ENCODE measurements at regions not wholly inside any gene's neighbourhood (a gene's known extent, or its start where the extent isn't known, plus 50 kb on each side); places are given as distances from the start of the nearest gene placed in this dataset.
A peak's percentile ranks its signal among the peaks of the same experiment; 100 is the strongest.

DNA sequence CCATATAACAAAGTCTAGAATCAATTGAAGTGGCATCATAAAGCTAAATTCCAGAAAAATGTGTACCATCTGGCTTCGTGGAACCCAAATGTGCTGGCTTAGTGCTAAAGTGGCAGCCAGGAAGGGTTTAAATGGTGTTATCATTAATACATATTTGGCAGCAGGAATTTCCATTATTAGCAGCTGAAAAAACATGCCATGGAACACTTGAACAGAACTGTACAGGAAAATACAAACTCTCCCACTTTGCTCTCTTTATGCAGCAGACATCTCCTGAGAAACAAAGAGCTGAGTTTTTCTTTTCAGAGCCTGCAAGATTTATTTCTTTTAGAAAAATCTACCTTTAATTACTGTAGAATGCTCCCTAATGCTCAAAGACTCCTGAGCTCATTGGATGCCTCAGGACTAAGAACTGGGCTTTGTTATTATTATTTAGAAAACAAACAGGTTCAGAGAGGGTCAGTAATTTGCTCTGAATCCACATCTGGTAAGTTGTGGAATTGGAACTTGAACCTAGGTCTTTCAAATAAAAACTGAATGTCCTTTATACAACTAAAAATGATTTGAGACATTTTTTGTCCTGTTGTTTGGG, 179.0 kb downstream of the LACC1 start:
- no peak for DNase-seq

DNA sequence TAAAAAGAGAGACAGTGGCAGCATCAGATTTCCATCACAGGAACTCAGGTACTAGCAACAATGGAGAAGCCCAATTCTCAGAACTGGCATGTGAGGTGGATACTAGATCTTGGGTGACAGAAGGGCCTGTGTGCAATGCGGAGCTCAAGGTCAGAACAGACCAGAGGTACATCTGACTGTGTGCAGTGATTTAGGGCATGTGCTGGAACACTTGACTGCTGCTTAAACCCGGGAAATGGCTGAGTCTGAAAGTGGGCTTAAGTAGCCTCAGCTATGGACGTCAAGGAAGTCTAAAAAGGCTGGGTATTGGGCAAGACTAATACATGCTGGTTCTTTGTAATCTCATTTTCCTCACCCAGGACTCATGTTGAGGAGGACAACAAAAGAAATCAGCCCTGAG, 182.2 kb downstream of the LACC1 start:
- DNase-seq = no peak

DNA sequence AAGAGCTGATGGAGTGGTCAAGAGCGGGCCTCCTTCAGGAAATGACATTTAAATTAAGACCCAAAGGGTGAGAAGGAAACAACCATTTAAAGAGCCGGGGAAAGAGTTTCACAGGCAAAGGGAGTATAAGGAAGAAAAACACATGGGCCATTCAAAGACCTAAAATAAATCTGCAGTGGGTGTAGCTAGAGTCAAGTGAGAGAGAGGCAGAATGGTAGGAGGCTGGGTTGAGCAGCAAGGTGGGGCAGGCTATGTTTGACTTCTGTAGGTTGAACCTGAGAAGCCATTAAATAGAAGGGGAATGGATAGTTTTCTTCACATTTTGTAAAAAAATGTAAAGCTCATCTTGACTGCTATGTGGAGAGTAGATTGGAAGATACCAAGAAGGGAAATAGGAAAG, 183.8 kb downstream of the LACC1 start:
- no peak for DNase-seq

DNA sequence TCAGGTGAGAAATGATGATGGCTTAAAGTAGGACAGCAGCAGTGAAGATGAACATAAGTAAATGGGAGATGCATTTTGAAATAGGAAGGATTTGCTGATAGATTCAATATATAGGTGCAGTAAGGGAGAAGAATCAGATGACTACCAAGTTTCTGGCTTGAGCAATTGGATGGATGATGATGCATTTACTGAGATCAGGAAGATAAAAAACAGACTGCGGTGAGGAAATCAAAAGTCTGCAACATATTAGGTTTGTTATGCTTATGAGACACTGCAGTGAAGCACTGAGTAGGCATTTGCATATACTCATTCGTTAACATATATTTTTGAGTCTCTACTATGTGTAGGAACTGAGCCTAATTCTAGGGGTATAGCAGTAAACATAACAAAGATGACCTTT, 184.2 kb downstream of the LACC1 start:
- no peak for DNase-seq

DNA sequence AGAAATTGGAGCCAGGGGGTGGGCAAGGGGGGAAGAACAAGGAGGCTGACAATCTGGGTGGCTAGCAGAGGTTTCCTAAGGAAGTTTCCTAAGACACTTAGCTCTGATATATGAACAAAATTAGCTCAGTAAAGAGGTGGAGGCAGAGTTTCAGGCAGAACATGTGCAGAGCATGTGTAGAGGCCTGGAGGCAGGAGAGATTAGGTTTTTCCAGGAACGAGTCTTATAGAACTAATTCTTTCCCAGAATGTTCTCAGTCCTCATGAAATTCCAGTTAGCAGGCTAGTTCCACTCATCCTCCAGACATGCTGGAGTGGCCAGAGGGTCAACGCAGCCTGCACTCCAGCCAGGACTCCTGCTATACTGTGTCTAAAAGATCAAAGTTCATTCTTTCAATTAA, 184.7 kb downstream of the LACC1 start:
- no peak for DNase-seq

DNA sequence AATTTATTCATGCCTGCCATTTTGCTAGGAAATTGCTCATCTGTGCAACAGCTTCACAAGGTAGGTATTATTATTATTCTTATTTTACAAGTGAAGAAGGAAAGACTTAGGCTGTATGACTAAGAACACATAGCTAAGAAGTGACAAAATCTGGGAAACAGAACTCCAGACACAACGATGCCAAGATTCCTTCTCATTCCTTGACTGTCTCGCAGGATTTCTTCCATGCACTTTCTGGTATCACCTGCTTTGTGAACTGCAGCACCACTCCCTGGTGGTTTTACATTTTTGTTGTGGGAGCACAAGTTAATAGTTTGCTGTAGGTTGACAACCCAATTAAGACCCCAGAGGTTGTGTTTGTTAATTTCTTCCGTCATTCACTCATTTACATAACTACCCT, 188.5 kb downstream of the LACC1 start:
- no peak for DNase-seq

DNA sequence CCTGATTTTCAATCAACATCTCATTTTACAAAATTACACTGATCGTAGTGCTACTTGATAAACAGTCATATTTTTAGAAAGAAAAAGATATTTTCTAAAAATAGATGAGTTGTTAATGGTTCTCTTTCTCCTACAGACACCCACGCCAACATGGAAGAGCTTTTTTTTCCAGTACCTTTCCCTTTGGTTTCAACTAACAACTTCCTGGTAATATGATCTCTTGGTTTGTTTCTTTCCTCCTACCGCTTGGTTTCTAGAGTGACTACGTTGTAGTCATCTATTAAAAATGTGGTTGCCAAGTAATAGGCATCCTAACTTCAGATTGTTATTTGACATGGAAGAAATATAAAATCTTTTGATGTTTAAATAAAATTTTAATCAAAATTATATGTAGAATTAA, 189.0 kb downstream of the LACC1 start:
- DNase-seq = no peak

DNA sequence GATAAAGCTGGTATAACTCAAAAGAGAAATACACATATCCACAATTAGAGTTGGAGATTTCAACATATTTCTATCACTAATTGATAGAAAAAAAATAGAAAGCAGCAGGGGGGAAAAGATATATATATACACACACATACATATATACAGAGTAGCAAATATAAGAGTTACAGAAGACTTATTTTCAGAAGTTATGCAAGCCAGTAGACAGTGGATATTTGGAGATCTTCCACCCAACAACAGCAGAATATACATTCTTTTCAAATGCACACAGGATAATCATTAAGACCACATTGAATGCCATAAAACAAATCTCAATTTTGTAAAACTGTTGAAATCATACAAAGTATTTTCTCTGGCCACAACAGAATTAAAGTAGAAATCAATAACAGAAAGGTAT, 192.8 kb downstream of the LACC1 start:
- DNase-seq = no peak

DNA sequence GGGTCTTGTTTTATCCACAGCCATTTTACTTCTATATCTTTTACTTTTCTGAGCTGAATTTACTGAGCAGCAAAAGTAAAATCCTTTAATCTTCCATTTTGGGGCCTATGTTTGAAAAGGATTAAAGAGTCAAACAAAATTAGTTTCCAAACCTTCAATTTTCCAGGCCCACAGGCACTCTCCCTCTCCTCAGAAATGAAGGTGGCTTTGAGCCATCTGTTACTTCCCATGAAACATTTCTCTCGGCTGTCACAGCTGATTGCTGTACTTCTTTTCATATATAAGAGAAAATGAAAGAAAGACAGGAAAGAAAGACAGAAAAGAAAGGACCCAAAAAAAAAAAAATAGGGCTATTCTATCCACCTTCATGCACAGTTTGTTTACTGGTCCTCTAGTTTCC, 194.9 kb downstream of the LACC1 start:
- DNase-seq = no peak

DNA sequence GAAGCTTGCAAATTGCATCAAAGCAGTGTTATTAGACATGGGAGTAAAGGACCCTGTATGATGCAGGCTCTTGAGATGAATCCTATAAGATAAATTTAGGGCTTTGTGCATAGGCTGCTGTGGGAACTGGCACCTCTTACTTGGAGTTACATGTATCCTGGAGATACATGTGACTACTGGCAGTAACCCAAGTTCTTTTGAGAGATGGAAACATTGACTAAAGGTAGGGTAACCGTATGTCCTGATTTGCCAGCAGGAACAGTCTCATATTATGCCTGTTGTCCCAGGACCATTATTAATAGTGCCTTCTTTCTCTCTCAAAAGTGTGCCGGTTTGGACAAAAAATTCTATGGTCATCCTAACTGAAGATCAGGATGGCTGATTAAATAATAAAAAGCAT, 195.4 kb downstream of the LACC1 start:
- DNase-seq = no peak

DNA sequence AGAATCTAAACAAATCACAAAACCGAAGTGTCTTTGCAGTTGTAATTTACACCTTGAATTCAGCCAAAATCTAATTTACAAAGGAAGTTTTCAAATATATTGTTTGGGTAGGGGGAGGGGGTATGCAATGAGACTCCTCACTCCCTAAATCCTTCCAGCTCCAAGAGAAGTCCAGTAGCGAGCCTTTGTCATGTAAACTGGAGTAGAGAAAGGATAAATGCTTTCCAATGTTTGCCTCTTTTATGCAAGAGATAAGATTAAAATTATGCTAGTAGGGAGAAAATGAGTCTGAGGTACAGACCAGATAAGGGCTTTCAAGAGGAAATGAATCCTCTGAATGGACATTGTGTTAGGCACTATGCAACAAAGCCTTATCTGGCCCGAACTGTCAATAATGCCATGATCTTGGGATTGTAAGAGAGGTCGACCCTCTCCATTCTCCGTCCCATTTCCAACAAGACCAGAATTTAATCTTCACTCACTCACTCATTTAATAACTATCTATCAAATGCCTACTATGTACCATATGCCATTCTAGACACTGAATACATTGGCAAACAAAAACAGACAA, 199.2 kb downstream of the LACC1 start:
- DNase-seq = no peak

DNA sequence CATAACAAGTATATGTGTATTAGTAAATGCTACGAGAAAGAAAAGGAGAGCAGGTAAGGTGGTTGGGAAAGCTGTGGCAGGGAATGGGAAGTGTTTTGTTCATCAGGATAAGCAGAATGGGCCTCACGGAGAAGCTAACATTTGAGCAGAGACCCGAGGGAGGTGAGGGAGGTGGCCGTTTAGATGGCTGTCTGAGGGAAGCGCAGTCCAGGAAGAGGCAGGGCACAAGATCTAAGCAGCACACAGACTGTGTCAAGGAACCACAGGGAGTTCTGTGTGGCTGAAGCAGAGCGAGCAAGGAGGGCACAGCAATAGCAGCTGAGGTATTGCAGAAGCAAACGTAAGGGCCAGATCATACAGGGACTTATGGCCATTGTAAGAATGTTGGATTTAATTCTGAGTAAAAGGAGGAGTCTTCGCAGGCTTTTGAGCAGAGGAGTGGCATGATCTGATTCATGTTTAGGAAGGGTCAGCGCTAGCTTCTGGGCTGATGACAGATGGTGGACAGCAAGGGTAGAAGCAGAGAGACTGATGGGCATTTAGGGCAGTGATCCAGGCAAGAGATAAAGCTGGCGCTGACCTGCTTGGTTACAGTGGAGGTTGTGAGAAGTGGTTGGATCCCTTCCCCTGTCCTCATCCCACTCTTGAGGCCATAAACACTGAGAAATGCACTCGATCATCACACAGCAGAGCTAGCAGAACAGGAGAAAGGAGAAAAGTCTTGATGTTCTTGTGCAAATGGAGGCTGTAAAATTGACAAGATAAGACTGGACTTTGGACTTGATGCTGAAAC, 199.9 kb downstream of the LACC1 start:
- DNase-seq = no peak

DNA sequence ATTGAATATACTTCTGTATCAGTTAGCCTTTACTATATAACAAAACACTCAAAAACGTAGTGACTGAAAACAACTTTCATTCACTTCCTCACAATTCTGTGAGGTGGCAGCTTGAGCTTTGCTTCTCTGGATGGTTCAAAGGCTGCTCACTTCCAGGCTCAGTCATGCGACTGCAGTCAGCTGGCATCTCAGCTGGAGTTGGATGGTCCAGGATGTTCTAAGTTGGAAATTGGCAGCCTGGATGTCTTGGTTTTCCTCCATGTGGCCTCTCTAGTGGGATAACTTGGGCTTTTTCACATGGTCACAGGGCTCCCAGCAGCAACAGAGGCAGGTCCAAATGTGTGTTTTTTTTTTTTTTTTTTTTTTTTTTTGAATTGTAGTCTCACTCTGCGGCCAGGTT, 204.4 kb downstream of the LACC1 start:
- no peak for DNase-seq

DNA sequence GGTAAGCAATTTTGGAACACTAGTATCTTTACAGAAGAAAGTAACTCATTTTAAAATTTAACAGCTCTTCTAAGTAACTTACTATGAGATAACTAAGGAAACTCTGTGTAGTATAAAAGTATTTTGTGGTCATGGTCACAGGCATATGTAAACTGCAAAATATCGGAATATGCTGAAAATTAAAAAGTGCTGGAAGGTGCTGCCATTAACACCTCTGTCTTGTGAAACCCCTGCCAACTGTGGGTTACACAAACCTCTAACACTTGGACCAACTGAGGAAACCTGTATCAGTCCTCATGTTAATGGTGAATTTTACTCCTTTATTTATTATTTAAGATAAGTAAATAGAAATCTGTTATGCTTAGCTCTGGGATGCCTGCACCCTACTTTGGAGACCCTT, 206.7 kb downstream of the LACC1 start:
- no peak for DNase-seq

DNA sequence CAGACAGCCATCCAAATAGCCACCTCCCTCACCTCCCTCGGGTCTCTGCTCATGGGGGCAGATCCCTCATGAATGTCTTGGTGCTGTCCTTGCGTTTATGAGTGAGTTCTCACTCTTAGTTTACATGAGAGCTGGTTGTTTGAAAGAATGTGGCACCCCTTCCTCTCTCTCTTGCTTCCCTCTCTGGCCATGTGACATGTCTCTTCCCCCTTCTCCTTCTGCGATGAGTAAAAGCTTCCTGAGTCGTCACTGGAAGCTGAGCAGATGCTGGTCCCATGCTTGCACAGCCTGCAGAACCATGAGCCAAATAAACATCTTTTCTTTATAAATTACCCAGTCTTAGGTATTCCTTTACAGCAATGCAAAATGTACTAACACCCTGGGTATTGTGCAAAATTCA, 208.7 kb downstream of the LACC1 start:
- DNase-seq = no peak

DNA sequence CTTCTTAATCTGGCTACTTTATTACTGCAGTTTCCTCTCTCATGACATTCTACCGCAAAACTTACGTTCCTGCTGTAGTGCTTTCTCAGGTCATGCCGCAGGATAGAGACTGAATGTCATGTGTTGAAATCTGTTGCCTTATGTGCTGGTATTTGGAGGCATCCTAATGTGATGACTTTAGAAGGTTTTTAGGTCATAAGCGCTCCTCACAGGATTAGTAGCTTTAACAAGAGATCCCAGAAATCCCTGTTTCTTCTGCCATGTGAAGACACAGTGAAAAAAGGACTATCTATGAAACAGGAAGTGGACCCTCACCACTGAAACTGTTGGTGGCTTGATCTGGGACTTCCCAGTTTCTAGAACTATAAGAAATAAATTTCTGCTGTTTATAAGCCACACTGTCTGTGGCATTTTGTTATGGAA, 209.3 kb downstream of the LACC1 start:
- no peak for DNase-seq

DNA sequence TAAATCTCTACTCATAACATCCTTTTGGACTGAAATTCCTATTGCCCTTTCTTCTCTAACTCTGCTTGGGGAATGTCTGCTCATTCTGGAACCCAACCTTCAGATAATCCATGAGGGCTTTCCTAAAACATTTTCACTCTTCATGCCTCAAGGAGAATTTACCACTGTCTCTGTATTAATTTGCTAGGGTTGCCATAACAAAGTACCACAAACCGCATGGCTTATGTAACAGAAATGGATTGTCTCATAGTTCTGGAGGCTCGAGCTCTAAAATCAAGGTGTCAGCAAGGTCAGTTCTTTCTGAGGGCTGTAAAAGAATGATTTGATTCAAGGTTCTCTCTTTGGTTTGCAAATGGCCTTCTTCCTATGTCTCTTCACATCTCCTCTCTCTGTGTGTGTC, 209.7 kb downstream of the LACC1 start:
- DNase-seq = no peak

DNA sequence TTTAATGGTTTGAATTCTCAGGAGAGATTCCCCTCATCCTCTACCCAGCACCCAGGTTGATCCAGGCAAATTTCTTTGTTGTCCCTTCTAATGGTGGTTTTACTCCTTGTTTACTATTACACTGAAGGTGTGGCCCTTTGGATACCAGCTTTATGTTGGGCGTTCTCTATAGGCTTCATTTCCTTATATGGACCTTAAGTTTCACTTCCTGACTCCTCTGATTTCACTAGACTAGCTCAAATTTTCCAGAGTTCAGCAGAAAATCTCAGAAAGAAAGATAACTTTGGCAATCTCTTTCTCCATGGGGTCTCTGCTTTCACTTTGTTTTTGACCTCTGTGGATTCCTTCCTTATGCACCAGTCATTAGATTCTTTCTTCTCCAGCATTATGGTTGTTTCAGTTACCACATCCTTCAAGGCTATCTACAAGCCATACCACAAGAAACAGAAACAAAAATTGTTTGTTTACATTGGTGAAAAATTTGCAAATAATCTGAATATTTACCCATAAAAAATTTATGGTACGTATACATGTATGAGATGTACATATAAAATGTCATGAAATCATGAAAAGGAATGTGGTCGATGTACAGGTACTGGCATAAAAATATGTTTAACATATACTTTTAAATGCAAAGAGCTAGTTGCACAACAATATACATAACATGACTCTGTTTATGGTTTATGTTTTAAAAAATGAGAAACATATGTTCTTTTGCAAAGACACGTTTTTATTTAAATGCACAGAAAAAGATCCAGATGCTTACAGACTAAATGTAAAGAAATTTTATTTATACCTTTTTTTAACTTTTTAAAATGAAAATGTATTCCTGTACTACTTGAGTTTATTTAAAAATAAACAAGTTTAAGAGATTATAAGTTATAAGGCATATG, 212.6 kb downstream of the LACC1 start:
- DNase-seq = no peak

DNA sequence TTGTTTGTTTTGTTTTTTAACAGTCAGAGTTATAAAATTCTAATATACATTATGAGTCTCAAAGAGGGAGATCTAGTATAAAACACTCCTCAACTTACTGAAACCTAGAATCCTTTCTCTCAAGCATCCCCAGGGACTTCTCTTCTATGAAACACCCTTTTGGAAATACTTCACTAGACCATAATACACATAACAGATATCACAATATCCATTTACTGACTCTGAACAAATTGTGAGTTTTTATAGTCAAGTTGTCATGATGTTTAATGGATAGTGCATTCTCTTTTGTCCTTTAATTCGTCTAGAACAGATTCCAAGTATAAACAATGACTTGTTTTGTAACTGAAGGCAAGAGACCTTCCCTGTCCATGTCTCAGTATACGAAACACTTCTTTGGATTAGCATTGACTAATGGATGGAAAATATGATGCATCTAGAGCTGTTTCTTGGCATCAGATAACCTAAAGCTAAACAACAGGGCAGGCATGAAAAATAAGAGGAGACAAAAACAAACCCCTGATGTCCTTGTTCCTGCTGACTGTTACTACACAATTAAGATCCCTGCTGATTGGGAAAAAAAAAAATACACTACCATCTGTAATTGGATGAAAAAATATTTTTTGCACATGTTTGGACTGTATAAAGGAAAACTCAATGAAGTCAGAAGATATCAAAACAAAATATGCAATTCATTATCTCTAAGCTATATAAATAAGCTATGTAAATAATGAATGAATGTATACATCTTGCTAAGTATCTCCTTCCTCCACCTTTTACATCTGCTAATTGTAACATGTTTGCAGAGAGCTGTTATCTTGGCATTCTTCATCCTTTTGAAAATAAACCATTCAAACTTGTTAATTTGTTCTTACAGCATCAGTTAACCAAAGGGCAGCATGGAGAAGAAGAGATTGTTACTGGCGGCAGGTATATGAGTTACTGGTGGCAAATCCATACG, 214.2 kb downstream of the LACC1 start:
- peak; percentile 12 for DNase-seq

DNA sequence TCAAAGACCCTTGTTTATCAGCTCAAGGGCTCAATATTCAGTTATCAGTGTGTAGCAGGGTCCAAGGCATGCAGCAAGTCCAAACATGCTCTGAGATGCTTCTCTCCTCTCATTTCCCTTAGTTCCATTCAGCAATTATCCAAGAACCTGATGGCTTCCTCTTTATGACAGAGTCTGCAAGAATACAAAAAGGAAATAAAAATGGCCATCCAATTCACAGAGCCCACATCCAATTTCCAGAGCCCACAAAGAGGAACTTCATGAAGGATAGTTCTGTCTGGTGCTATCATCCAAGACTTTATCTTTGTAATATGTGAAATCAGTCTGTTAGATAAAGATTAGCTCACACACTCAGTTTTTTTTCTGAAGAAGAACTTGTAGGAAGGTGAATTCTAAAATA, 217.2 kb downstream of the LACC1 start:
- DNase-seq = no peak

DNA sequence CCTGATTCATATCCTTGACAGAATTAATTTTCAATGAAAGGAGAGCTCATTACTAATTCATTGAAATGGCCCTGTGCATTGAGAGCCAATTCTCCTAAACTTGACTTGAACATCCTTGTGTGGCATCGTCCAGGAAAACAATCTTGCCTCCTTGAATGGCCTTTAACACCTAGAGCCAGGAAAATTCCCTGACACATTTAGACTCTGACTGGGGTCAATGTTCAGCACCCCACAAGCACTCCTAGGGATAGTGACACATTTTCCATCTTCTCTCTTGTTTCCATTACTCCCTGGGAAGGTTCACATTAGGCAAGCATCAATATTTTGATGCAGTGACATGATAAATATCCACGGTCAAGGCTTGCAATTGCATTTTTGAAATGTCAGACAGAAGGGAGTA, 218.9 kb downstream of the LACC1 start:
- no peak for DNase-seq

DNA sequence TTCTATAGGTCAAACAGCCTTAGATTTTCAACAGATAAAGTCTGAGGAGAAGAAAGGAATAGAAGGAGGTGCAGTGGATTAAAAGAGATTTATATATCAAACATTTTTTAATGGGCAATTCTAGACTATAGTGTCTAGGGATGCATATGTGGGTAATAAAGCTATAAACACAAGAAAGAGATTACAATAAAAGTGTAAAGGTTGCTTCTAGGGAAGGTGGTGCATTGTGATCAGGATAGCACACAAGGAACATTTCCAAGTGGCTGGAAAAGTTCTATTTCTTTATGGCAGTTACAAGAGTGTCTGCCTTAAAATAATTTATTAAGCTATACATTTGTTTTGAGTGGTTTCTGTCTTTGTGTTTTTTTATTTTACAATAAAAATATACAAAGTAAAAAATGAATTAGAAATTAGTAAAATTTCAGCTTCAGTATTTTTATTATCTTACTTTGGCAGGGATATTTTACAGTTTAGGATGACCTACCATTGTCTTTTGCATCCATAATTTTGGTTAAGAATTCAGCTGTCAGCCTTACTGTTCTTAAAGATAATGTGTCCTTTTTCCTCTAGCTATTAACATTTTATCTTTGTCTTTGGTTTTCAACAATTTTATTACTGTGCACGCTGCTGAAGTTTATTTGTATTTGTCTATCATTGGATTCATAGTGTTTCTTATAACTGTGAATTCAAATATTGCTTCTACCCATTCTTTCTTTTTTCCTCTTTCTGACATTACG, 221.8 kb downstream of the LACC1 start:
- DNase-seq = no peak
